A673 (cell line): ENCODE measurements at regions not wholly inside any gene's neighbourhood (a gene's known extent, or its start where the extent isn't known, plus 50 kb on each side); places are given as distances from the start of the nearest gene placed in this dataset.

Experiments used
- CTCF ChIP-seq: fragments of 300-800, 200-600 bp; sonication (generic); conservative IDR thresholded peaks from 2 replicates; pipeline ENCODE4 v1.5.1; 2017; ENCODE audit warnings: low read depth, mild to moderate bottlenecking, antibody characterized with exemption, low read length, moderate library complexity, mixed read lengths
- EZH2 ChIP-seq: fragments of 200-600 bp; sonication (generic); IDR thresholded peaks from 2 replicates; pipeline ENCODE4 v1.6.1; 2017; ENCODE audit warnings: borderline replicate concordance, low read depth, mild to moderate bottlenecking, mixed read lengths, antibody characterized with exemption, low read length; ENCODE audit not compliant: poor library complexity, severe bottlenecking

DNA sequence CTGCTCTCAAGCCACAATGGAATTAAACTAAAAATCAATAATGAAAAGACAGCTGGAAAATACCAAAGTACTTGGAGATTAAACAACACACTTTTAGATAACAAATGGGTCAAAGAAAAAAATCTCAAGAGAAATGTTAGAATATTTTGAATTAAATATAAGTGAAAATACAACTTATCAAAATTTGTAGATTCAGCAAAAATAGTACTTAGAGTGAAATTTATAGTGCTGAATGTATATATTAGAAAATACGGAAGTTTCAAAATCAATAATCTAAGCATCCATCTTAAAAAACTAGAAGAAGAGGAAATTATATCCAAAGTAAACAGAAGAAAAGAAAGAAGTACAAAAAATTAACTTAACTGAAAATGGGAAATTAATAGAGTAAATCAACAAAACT is 179.2 kb upstream of the CDH11 start:
- TF ChIP-seq CTCF = no peak
- TF ChIP-seq EZH2 = no peak
